HG03558 (cell line): ENCODE measurements at regions not wholly inside any gene's neighbourhood (a gene's known extent, or its start where the extent isn't known, plus 50 kb on each side); places are given as distances from the start of the nearest gene placed in this dataset.

Experiments
- ATAC-seq: cut with Tn5 transposase; IDR thresholded peaks from one replicate; pipeline ENCODE4 v1.9.1; 2021; ENCODE audit warnings: moderate number of reproducible peaks; ENCODE audit not compliant: unreplicated experiment; ENCODE audit errors: extremely low read depth

- no peak for ATAC-seq
Measured at GRCh38 chr18:78363556-78364387, 615.8 kb upstream of the SALL3 start.

GRCh38 chr18:78364388-78364960 is 615.1 kb upstream of the SALL3 start:
- ATAC-seq, result no peak

- no peak for ATAC-seq
Measured at GRCh38 chr18:78367996-78368395, 611.6 kb upstream of the SALL3 start.

GRCh38 chr18:78368726-78369125 is 610.9 kb upstream of the SALL3 start:
- ATAC-seq, result no peak

GRCh38 chr18:78376046-78376445 is 603.6 kb upstream of the SALL3 start:
- no peak for ATAC-seq

- ATAC-seq, result no peak
Measured at GRCh38 chr18:78378403-78378802, 601.2 kb upstream of the SALL3 start.

GRCh38 chr18:78378983-78379382 is 600.6 kb upstream of the SALL3 start:
- ATAC-seq, result no peak

DNA sequence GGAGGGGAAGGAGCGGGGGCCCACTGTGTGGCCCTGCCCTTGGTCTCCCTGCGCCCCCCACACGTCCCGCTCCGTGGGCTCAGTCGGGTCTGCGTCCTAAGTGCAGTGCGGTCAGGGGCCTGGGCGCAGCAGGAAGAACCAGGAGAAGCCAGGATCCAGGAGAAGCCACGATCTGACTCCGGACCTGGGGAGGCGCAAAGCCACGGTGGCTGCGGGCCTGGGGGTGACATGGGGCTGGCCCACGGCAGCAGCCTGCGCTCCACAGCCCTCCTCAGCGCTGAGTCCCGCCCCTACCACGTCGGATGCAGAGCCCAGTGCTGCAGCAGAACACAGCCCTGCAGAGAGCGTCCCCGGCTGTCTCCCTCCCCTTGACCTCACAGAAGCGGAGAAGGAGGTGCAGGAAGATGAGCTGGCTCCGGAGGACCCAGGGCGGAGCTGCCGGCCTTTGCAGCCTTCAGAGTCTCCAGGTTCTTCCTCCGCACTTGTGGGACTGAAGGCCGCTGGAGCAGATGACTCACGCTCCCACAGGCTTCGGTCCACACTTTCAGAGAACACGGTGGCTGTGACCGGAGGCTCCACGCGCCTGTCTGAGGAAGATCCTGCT is 589.2 kb upstream of the SALL3 start:
- no peak for ATAC-seq

GRCh38 chr18:78390952-78391348 is 588.7 kb upstream of the SALL3 start:
- ATAC-seq, result no peak

DNA sequence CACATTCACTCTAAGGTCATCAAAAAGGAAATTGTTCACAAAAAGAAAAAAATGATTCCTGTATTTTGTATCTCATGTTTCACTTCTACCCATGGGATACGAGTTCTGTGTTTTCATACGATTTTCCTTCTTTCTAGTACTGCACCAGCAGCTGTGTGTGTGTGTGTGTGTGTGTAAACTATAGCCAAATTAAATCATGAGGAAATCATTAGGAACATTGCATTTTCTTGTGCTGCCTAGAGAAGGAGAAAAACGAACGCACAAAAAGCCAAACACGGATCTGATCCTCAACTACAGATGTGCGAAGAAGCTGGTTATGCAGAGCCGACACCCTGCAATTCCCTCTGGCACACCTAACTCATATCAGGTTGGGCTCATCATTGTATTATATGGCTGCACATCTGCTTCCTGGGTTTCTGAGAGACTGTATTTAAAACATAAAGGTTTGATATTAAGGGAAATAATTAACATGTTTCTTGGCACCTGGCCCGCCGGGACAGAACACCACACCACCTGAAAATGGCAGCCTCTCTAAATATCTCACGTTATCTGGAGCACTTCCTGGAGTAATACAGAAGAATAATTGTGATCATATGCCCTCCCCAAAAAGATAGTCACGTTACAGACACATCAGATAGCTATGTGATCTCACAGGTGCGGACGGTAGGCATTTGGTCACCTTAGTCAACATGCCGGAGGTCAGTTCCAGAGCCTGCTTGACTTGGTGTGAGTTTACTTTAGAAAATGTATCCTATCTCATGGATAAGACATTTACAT is 586.3 kb upstream of the SALL3 start:
- no peak for ATAC-seq

- no peak for ATAC-seq
Measured at GRCh38 chr18:78396077-78396476, 583.5 kb upstream of the SALL3 start.

- no peak for ATAC-seq
Measured at GRCh38 chr18:78396756-78397155, 582.9 kb upstream of the SALL3 start.

DNA sequence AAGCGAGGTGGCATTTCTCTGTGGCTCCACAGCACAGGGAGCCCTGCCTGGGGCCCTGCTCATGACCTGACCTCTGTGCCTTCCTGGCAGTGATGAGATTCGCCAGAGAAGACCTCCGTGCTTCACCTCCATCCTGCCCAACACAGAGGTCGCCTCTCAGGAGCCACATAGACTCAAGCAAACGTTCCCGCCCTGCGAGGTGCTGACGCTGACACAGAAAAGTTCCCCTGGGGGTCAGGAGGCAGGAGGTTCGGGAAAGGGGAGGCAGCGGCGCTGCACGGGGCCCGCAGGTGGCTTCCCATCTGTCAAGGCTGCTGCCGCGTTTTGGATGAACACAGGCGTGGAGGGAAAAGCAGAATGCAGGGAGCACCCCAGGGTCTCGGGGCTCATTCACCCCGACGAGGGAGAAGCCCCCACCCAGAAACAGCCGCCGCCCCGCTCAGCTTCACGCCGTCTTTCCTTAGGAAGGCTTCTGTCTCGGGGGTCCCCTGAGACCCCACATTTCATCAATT is 579.6 kb upstream of the SALL3 start:
- ATAC-seq, result no peak

- no peak for ATAC-seq
Measured at GRCh38 chr18:78402440-78402839, 577.2 kb upstream of the SALL3 start.

- ATAC-seq, result no peak
Measured at GRCh38 chr18:78402966-78403365, 576.7 kb upstream of the SALL3 start.

- ATAC-seq, result no peak
Measured at GRCh38 chr18:78403371-78403770, 576.2 kb upstream of the SALL3 start.

DNA sequence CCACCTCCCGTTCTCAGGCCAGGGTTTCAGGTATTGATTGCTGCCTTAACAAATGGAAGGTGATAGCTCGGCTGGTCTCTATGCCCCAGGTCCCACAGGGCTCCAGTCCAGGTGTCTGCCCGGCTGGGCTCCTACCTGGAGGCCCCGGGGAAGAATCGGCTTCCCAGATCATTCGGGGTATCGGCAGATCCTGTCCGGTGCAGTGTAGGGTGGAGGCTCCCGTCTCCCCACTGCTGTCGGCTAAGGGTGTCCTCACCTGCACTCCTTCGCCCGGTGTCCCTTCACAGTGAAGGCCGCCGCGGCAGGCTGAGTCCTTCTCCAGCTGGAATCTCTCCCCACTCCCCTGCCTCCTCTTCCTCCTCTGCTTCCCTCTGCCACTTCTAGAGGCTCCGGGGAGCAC is 573.9 kb upstream of the SALL3 start:
- ATAC-seq, result no peak

- no peak for ATAC-seq
Measured at GRCh38 chr18:78406743-78407465, 572.7 kb upstream of the SALL3 start.

DNA sequence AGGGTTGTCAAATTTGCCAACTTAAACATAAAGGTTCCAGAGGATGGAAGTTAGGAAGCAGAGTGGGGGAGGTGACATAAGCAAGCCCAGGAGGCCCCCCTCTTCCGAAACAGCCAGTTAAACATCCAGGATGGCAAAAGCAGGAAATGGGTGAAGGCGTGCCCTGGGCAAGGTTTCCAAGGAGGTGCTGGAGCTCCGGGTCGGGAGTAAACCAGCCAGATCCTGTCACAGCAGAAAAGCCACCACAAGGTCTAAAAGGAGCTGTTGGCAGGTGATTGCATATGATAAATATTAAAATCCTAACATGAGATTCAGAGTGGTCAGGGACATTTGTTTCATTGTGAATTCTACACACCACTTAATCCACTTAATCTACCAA is 572.2 kb upstream of the SALL3 start:
- ATAC-seq, result no peak

DNA sequence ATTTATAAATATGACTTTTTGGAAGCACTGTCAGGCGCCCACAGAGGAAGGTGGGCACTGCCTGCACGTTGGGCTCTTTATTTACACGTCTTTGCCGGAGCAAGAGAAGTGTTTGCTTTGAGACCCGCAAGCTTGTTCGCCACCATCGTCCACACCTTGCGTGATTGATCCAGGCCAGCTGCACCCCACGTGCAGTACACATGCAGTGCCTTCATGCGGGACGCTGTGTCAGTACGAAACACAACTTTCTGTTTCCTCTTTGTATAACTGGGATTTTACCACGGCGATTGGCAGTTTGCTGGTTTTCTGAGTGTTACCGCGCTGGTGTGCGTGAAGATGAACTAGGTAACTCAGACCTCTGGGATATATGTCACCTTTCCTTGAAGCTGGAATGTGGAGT is 571.0 kb upstream of the SALL3 start:
- no peak for ATAC-seq
